ENCODE measurements at regions not wholly inside any gene's neighbourhood (a gene's known extent, or its start where the extent isn't known, plus 50 kb on each side); places are given as distances from the start of the nearest gene placed in this dataset.

DNA sequence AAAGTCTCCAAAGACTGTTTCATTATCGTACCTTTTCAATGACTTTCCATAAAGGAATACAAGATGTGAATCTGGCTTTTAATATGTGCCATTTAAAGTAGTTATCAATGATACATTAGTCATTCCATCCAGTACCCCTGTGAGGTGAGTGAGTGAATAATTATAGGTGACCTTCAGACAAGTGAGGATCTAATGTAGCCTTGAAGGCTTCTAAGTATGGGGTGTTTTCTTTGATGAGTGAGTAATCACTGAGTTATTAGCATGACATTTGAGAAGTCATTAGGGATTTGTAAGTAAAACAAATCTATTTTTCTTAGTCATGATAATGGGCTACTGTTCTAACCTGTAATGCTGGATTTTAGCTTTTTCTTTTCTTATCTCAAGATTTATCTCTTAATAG is 831.4 kb downstream of the ADGRL2 start:
- TF ChIP-seq, protein P1, sequence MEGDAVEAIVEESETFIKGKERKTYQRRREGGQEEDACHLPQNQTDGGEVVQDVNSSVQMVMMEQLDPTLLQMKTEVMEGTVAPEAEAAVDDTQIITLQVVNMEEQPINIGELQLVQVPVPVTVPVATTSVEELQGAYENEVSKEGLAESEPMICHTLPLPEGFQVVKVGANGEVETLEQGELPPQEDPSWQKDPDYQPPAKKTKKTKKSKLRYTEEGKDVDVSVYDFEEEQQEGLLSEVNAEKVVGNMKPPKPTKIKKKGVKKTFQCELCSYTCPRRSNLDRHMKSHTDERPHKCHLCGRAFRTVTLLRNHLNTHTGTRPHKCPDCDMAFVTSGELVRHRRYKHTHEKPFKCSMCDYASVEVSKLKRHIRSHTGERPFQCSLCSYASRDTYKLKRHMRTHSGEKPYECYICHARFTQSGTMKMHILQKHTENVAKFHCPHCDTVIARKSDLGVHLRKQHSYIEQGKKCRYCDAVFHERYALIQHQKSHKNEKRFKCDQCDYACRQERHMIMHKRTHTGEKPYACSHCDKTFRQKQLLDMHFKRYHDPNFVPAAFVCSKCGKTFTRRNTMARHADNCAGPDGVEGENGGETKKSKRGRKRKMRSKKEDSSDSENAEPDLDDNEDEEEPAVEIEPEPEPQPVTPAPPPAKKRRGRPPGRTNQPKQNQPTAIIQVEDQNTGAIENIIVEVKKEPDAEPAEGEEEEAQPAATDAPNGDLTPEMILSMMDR (IDR thresholded peaks at IDR 0.05) = no peak
- no peak for TF ChIP-seq EP300 (IDR thresholded peaks at IDR 0.05)
- no peak for TF ChIP-seq POLR2AphosphoS5 (IDR thresholded peaks at IDR 0.05)
